ENCODE measurements at regions not wholly inside any gene's neighbourhood (a gene's known extent, or its start where the extent isn't known, plus 50 kb on each side); places are given as distances from the start of the nearest gene placed in this dataset.

DNA sequence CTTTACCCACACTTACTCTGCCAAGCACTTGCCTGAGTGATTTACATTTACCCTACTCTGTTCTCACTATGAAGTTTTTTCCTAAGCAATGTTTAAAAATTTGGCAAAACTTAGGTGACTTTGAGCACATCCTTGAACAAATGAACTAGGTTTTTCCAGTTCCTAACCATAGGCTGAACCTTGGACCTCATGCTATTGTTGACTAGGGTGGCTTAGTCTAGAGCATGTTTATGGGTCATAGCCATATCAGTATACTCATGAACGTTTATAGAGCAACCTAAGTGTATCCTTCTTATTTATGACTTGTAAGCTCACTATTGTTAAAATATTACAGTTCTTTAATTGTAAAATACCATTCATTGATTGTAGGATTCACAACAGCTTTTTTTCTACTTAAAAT lies 85.0 kb upstream of the KRR1 start:
- H3K18ac ChIP-seq (ENCODE audit: low read depth, low read length): no peak overlapping the region
- H4K8ac ChIP-seq (ENCODE audit: low read depth in 2 of 2, low read length in 2 of 2): no peak overlapping the region
- intact Hi-C loops (cut with micrococcal nuclease) (no loop called here), in situ Hi-C loops (cut with MboI; ENCODE audit: low sequenced_read_pairs) (no loop called here), dilution Hi-C loops (cut with HindIII; ENCODE audit: low sequenced_read_pairs, unreplicated experiment) (no loop called here)
- no peak overlapping the region for H4K5ac ChIP-seq (ENCODE audit: low read depth, low read length)
- no peak overlapping the region for H2BK120ac ChIP-seq (ENCODE audit: low read depth, low read length)
- H3K27ac ChIP-seq (ENCODE audit: insufficient read depth, low read length): no peak overlapping the region
- no peak overlapping the region for H3K56ac ChIP-seq (ENCODE audit: extremely low read depth, insufficient read depth, low read length)
- H3K23ac ChIP-seq (ENCODE audit: low read depth, low read length): no peak overlapping the region
- DNase-seq (no peak), ATAC-seq (ENCODE audit: low read depth) (no peak)
- no peaks in the 10 kb centered on the region for H3K9me1 ChIP-seq (ENCODE audit: insufficient read depth, low read length)
- no peak overlapping the region for H3K4me3 ChIP-seq (ENCODE audit: insufficient read depth, low read depth, low read length)
- no peaks in the 10 kb centered on the region for H4K20me1 ChIP-seq (ENCODE audit: insufficient read depth, low read length)
- WGBS, 2 experiments (ENCODE audit: extremely low coverage in 2 of 2, insufficient read length in 1 of 2): no CpG with 5 or more reads among the region's 1 CpG
- H2BK20ac ChIP-seq (ENCODE audit: low read depth, low read length): no peak overlapping the region
- H3K9me3 ChIP-seq (ENCODE audit: control insufficient read depth, insufficient read depth, low read length): peaks cover 2% of the 10 kb centered on the region; the same call in 1 of the 2 replicates
- BruUV-seq (replicated peaks): no TSS peak
- ChIA-PET CTCF (interaction anchor here (1.3 kb wide), 1 partner anchor 327 kb away, joined by 3 read pairs; no protein-coding TSS in a partner anchor), POLR2A (ENCODE audit: unreplicated experiment) (no interaction called here)
- no peak overlapping the region for H3K9ac ChIP-seq (ENCODE audit: low read depth, low read length)
- H3K4ac ChIP-seq (ENCODE audit: low read depth, low read length): no peak overlapping the region
- no peak overlapping the region for H2BK5ac ChIP-seq (ENCODE audit: low read depth, low read length, poor library complexity, severe bottlenecking)
- H4K91ac ChIP-seq (ENCODE audit: insufficient read depth, low read depth, low read length): no peak overlapping the region
- H3K27me3 ChIP-seq (ENCODE audit: control insufficient read depth, insufficient read depth, low read length): no peaks in the 10 kb centered on the region
- no peak overlapping the region for H2AK9ac ChIP-seq (replicated peaks; ENCODE audit: low read depth, low read length, poor library complexity)
- H3K36me3 ChIP-seq (ENCODE audit: control insufficient read depth, insufficient read depth, low read length): no peaks in the 10 kb centered on the region
- H2AFZ ChIP-seq (replicated peaks; ENCODE audit: low read length, poor library complexity): no peak overlapping the region
- no peaks in the 10 kb centered on the region for H3K4me1 ChIP-seq (ENCODE audit: control insufficient read depth, insufficient read depth, low read length)
- H2AK5ac ChIP-seq (ENCODE audit: low read depth, low read length): no peak overlapping the region
- TF ChIP-seq, protein P1, sequence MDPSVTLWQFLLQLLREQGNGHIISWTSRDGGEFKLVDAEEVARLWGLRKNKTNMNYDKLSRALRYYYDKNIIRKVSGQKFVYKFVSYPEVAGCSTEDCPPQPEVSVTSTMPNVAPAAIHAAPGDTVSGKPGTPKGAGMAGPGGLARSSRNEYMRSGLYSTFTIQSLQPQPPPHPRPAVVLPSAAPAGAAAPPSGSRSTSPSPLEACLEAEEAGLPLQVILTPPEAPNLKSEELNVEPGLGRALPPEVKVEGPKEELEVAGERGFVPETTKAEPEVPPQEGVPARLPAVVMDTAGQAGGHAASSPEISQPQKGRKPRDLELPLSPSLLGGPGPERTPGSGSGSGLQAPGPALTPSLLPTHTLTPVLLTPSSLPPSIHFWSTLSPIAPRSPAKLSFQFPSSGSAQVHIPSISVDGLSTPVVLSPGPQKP (IDR thresholded peaks at IDR 0.05; ENCODE audit: borderline replicate concordance, low read depth, low read length): no peak
- TF ChIP-seq NFE2L2 (IDR thresholded peaks at IDR 0.05; ENCODE audit: low read depth, low read length) (no peak), FOS (IDR thresholded peaks at IDR 0.05; ENCODE audit: low read depth, low read length) (no peak), RCOR1 (IDR thresholded peaks at IDR 0.05; ENCODE audit: insufficient replicate concordance, low read length) (no peak), SMC3 (IDR thresholded peaks at IDR 0.05; ENCODE audit: low read depth, low read length) (no peak), MAZ (IDR thresholded peaks at IDR 0.05; ENCODE audit: borderline replicate concordance, low read depth, low read length) (no peak), RFX5 (IDR thresholded peaks at IDR 0.05; ENCODE audit: low read depth, low read length) (no peak), POLR2A (IDR thresholded peaks at IDR 0.05; ENCODE audit: low read depth, low read length) (no peak), MAFK (IDR thresholded peaks at IDR 0.05; ENCODE audit: low read depth, low read length) (no peak), CHD1 (IDR thresholded peaks at IDR 0.05; ENCODE audit: low read depth, low read length) (no peak), MXI1 (IDR thresholded peaks at IDR 0.05; ENCODE audit: borderline replicate concordance, low read depth, low read length) (no peak), BHLHE40 (IDR thresholded peaks at IDR 0.05; ENCODE audit: low read depth, low read length) (no peak), RAD21 (IDR thresholded peaks at IDR 0.05; ENCODE audit: low read length) (no peak), CEBPB (IDR thresholded peaks at IDR 0.05; ENCODE audit: low read depth, low read length) (no peak)
- TF ChIP-seq, protein P2, sequence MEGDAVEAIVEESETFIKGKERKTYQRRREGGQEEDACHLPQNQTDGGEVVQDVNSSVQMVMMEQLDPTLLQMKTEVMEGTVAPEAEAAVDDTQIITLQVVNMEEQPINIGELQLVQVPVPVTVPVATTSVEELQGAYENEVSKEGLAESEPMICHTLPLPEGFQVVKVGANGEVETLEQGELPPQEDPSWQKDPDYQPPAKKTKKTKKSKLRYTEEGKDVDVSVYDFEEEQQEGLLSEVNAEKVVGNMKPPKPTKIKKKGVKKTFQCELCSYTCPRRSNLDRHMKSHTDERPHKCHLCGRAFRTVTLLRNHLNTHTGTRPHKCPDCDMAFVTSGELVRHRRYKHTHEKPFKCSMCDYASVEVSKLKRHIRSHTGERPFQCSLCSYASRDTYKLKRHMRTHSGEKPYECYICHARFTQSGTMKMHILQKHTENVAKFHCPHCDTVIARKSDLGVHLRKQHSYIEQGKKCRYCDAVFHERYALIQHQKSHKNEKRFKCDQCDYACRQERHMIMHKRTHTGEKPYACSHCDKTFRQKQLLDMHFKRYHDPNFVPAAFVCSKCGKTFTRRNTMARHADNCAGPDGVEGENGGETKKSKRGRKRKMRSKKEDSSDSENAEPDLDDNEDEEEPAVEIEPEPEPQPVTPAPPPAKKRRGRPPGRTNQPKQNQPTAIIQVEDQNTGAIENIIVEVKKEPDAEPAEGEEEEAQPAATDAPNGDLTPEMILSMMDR (conservative IDR thresholded peaks at IDR 0.05; ENCODE audit: low read depth, low read length): no peak
- TF ChIP-seq, protein P3, sequence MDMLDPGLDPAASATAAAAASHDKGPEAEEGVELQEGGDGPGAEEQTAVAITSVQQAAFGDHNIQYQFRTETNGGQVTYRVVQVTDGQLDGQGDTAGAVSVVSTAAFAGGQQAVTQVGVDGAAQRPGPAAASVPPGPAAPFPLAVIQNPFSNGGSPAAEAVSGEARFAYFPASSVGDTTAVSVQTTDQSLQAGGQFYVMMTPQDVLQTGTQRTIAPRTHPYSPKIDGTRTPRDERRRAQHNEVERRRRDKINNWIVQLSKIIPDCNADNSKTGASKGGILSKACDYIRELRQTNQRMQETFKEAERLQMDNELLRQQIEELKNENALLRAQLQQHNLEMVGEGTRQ (IDR thresholded peaks at IDR 0.05; ENCODE audit: low read depth, low read length): no peak
- no peak overlapping the region for H2BK15ac ChIP-seq (ENCODE audit: low read depth, low read length)
- no peak overlapping the region for H3K4me2 ChIP-seq (ENCODE audit: low read depth, low read length)
- H3K79me1 ChIP-seq (ENCODE audit: low read depth in 1 of 2, low read length in 2 of 2): no peaks in the 10 kb centered on the region
- no peak overlapping the region for H3K14ac ChIP-seq (replicated peaks; ENCODE audit: low read depth, low read length)
